ENCODE measurements at regions not wholly inside any gene's neighbourhood (a gene's known extent, or its start where the extent isn't known, plus 50 kb on each side); places are given as distances from the start of the nearest gene placed in this dataset.

GRCh38 chr4:114335339-114335738, 263.3 kb upstream of the UGT8 start:
- no peak for TF ChIP-seq CTCF (IDR thresholded peaks at IDR 0.05; ENCODE audit: borderline replicate concordance, extremely low read depth, insufficient read depth)
- Histone ChIP-seq H3K36me3 (ENCODE audit: control insufficient read depth in 2 of 3, insufficient read depth in 3 of 3, low read length in 3 of 3) (no peaks in the 10 kb centered on the region), H3K27ac (ENCODE audit: low read depth in 2 of 2, low read length in 2 of 2) (no peak overlapping the region), H3K9ac (ENCODE audit: low read length in 3 of 3) (no peak overlapping the region), H3K9me3 (ENCODE audit: control insufficient read depth in 2 of 3, insufficient read depth in 1 of 3, low read length in 3 of 3) (no peaks in the 10 kb centered on the region), H3K4me3 (ENCODE audit: low read length in 3 of 3) (no peak overlapping the region), H3K4me1 (ENCODE audit: control insufficient read depth in 2 of 3, insufficient read depth in 2 of 3, low read depth in 1 of 3, low read length in 3 of 3) (no peaks in the 10 kb centered on the region), H3K27me3 (ENCODE audit: control insufficient read depth, insufficient read depth, low read length) (no peaks in the 10 kb centered on the region)
- intact Hi-C loops (cut with DNase I): no loop called here
- FAIRE-seq (no peak), DNase-seq (no peak)

- H3K4me1 ChIP-seq (ENCODE audit: control insufficient read depth in 2 of 3, insufficient read depth in 2 of 3, low read depth in 1 of 3, low read length in 3 of 3): no peaks in the 10 kb centered on the region
- H3K27me3 ChIP-seq (ENCODE audit: control insufficient read depth, insufficient read depth, low read length): no peaks in the 10 kb centered on the region
- no peaks in the 10 kb centered on the region for H3K36me3 ChIP-seq (ENCODE audit: control insufficient read depth in 2 of 3, insufficient read depth in 3 of 3, low read length in 3 of 3)
- intact Hi-C loops (cut with DNase I): no loop called here
- FAIRE-seq (no peak), DNase-seq (no peak)
- no peak overlapping the region for H3K27ac ChIP-seq (ENCODE audit: low read depth in 2 of 2, low read length in 2 of 2)
- no peaks in the 10 kb centered on the region for H3K9me3 ChIP-seq (ENCODE audit: control insufficient read depth in 2 of 3, insufficient read depth in 1 of 3, low read length in 3 of 3)
- no peak overlapping the region for H3K4me3 ChIP-seq (ENCODE audit: low read length in 3 of 3)
- H3K9ac ChIP-seq (ENCODE audit: low read length in 3 of 3): no peak overlapping the region
- no peak for TF ChIP-seq CTCF (IDR thresholded peaks at IDR 0.05; ENCODE audit: borderline replicate concordance, extremely low read depth, insufficient read depth)
Measured at GRCh38 chr4:114343015-114343414, 255.6 kb upstream of the UGT8 start.

GRCh38 chr4:114349543-114350175, 248.9 kb upstream of the UGT8 start:
- no peak for TF ChIP-seq CTCF (IDR thresholded peaks at IDR 0.05; ENCODE audit: borderline replicate concordance, extremely low read depth, insufficient read depth)
- no peak for DNase-seq
- FAIRE-seq: no peak
- H3K9ac ChIP-seq (ENCODE audit: low read length in 3 of 3): no peak overlapping the region
- no peaks in the 10 kb centered on the region for H3K36me3 ChIP-seq (ENCODE audit: control insufficient read depth in 2 of 3, insufficient read depth in 3 of 3, low read length in 3 of 3)
- no peak overlapping the region for H3K4me3 ChIP-seq (ENCODE audit: low read length in 3 of 3)
- no peak overlapping the region for H3K27ac ChIP-seq (ENCODE audit: low read depth in 2 of 2, low read length in 2 of 2)
- H3K9me3 ChIP-seq (ENCODE audit: control insufficient read depth in 2 of 3, insufficient read depth in 1 of 3, low read length in 3 of 3): peaks cover 0 to 3% (median 0%) of the 10 kb centered on the region in 3 donors
- H3K4me1 ChIP-seq (ENCODE audit: control insufficient read depth in 2 of 3, insufficient read depth in 2 of 3, low read depth in 1 of 3, low read length in 3 of 3): no peaks in the 10 kb centered on the region
- intact Hi-C loops (cut with DNase I): no loop called here
- no peaks in the 10 kb centered on the region for H3K27me3 ChIP-seq (ENCODE audit: control insufficient read depth, insufficient read depth, low read length)

GRCh38 chr4:114358901-114359300, 239.7 kb upstream of the UGT8 start:
- no peaks in the 10 kb centered on the region for H3K27me3 ChIP-seq (ENCODE audit: control insufficient read depth, insufficient read depth, low read length)
- intact Hi-C loops (cut with DNase I): no loop called here

More at GRCh38 chr4:114358901-114359300, 239.7 kb upstream of the UGT8 start:
- no peak overlapping the region for H3K9ac ChIP-seq (ENCODE audit: low read length in 3 of 3)
- H3K36me3 ChIP-seq (ENCODE audit: control insufficient read depth in 2 of 3, insufficient read depth in 3 of 3, low read length in 3 of 3): no peaks in the 10 kb centered on the region
- DNase-seq (no peak), FAIRE-seq (no peak)
- no peak overlapping the region for H3K27ac ChIP-seq (ENCODE audit: low read depth in 2 of 2, low read length in 2 of 2)
- H3K9me3 ChIP-seq (ENCODE audit: control insufficient read depth in 2 of 3, insufficient read depth in 1 of 3, low read length in 3 of 3): no peaks in the 10 kb centered on the region
- no peak overlapping the region for H3K4me3 ChIP-seq (ENCODE audit: low read length in 3 of 3)
- no peak for TF ChIP-seq CTCF (IDR thresholded peaks at IDR 0.05; ENCODE audit: borderline replicate concordance, extremely low read depth, insufficient read depth)
- H3K4me1 ChIP-seq (ENCODE audit: control insufficient read depth in 2 of 3, insufficient read depth in 2 of 3, low read depth in 1 of 3, low read length in 3 of 3): no peaks in the 10 kb centered on the region
